Sciatic nerve (tissue), 2 donors: ENCODE measurements at regions not wholly inside any gene's neighbourhood (a gene's known extent, or its start where the extent isn't known, plus 50 kb on each side); places are given as distances from the start of the nearest gene placed in this dataset.
"Not testable (repeated sequence)": the region's sequence is repeated elsewhere in the genome, so short reads cannot be mapped to it uniquely, and the experiment has no call there.

Experiments used
- ATAC-seq: fragments of 200-7000 bp; cut with Tn5 transposase; one replicate; pipeline ENCODE4 v1.9.1; 2020; ENCODE audit warnings: mild to moderate bottlenecking, moderate library complexity
- DNase-seq: peaks from one replicate; pipeline ENCODE4 v3.0.0-alpha.2; 2020; ENCODE audit warnings: low spot score
- intact Hi-C: fragments of 100-400 bp; cut with DNase I; formaldehyde crosslinking; loops from one replicate; pipeline ENCODE4 v1.14.2; 2022
- donor health status: DM: no; HTN: no; CAD: no.
- donor health status: DM: no; HTN: no; CAD: no.

- intact Hi-C loops, result no loop called here
- ATAC-seq (no peak), DNase-seq (no peak)
These were observed 290.2 kb downstream of the MEX3B start for GRCh38 chr15:81755626-81756025.

- ATAC-seq, result no peak
- DNase-seq, result no peak
- intact Hi-C loops, result no loop called here
These were observed 291.7 kb downstream of the MEX3B start for GRCh38 chr15:81754078-81754477.

GRCh38 chr15:81752974-81753373 is 292.8 kb downstream of the MEX3B start:
- no peak for ATAC-seq
- intact Hi-C loops, result no loop called here
- no peak for DNase-seq

- DNase-seq (peak; percentile 77), ATAC-seq (peak; percentile 78)
- intact Hi-C loops, result no loop called here
These were observed 293.3 kb downstream of the MEX3B start for GRCh38 chr15:81752546-81752942.

GRCh38 chr15:81751816-81752545 is 293.8 kb downstream of the MEX3B start:
- DNase-seq, result no peak
- intact Hi-C loops, result no loop called here
- ATAC-seq, result peak; percentile 17

- ATAC-seq (no peak), DNase-seq (no peak)
- intact Hi-C loops, result no loop called here
These were observed 294.6 kb downstream of the MEX3B start for GRCh38 chr15:81751256-81751655.

GRCh38 chr15:81749716-81750375 is 296.0 kb downstream of the MEX3B start:
- intact Hi-C loops, result no loop called here
- ATAC-seq (no peak), DNase-seq (no peak)

GRCh38 chr15:81747482-81747881 is 298.3 kb downstream of the MEX3B start:
- DNase-seq (no peak), ATAC-seq (no peak)
- intact Hi-C loops, result no loop called here

GRCh38 chr15:81747026-81747425 is 298.8 kb downstream of the MEX3B start:
- ATAC-seq (no peak), DNase-seq (no peak)
- intact Hi-C loops, result no loop called here

- ATAC-seq, result no peak
- intact Hi-C loops, result no loop called here
These were observed 301.5 kb downstream of the MEX3B start for GRCh38 chr15:81744364-81744763.

GRCh38 chr15:81740416-81740815 is 305.4 kb downstream of the MEX3B start:
- DNase-seq (no peak), ATAC-seq (no peak)
- intact Hi-C loops, result no loop called here

More at GRCh38 chr15:81744364-81744763, 301.5 kb downstream of the MEX3B start:
- DNase-seq, result no peak

GRCh38 chr15:81729340-81729739 is 316.5 kb downstream of the MEX3B start:
- intact Hi-C loops, result no loop called here
- DNase-seq (no peak), ATAC-seq (no peak)

GRCh38 chr15:81728726-81729125 is 317.1 kb downstream of the MEX3B start:
- intact Hi-C loops, result no loop called here
- ATAC-seq (no peak), DNase-seq (no peak)

GRCh38 chr15:81725590-81725989 is 320.2 kb downstream of the MEX3B start:
- DNase-seq (no peak), ATAC-seq (no peak)
- intact Hi-C loops, result no loop called here

GRCh38 chr15:81724536-81724935 is 321.3 kb downstream of the MEX3B start:
- DNase-seq (no peak), ATAC-seq (no peak)
- intact Hi-C loops, result no loop called here

GRCh38 chr15:81723701-81724100 is 322.1 kb downstream of the MEX3B start:
- ATAC-seq (peak; percentile 50), DNase-seq (no peak)
- intact Hi-C loops, result no loop called here

- intact Hi-C loops, result no loop called here
- DNase-seq, result no peak
- ATAC-seq, result no peak
These were observed 322.6 kb downstream of the MEX3B start for GRCh38 chr15:81723113-81723651.

- intact Hi-C loops, DNase-seq, ATAC-seq: not testable (repeated sequence)
These were observed 329.4 kb downstream of the MEX3B start for GRCh38 chr15:81716468-81716867.

GRCh38 chr15:81710328-81710727 is 335.5 kb downstream of the MEX3B start:
- intact Hi-C loops, result no loop called here
- no peak for ATAC-seq
- no peak for DNase-seq

GRCh38 chr15:81706816-81707346 is 332.9 kb upstream of the TMC3 start:
- DNase-seq, ATAC-seq, intact Hi-C loops: not testable (repeated sequence)
